ENCODE measurements at regions not wholly inside any gene's neighbourhood (a gene's known extent, or its start where the extent isn't known, plus 50 kb on each side); places are given as distances from the start of the nearest gene placed in this dataset.

DNA sequence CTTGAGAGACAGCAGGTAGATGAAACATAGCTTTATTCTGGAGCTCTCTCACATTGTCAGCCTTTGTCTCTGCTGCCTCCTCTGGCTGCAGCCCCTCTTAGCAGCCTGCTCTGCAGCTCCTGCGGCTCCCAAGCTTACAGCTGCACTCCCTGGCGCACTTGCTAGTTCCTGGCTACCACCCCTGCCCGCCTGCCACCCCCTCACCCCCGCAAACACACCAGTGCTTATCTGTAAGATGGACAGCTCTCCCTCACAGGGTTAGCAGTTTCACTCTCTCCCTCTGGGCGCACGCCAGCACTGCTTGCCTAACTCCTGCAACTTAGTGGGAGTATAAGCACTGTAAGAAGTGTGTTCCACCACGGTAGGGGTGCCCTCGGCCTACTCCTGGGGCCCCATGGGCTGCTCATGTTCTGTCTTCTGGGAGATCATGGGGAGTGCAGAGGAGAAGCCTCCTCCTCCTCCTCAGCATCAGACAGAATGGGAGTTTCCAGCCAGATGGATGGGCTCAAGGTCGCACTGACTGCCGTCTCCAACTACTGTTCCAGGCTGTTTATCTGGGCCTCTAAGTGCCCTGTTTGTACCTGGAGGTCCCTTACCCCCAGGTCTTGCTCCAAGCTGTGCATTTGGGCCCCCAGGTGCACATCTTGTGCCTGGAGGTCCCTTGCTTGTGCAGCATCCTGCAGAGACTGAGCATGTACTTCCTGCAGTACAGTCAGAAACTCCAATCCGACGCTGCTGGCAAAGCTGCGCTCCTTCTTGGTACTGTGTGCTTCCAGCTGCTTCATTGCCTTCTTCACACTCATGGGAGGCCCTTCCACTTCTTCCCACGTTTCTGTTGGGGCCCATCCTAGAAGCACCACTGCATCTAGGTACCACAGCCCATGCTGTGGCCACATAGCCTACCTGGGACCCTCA lies 1388.1 kb downstream of the AMY1C start:
- peak in 1 of 3 donors; percentile 8 for DNase-seq
- POLR2A ChIA-PET: no interaction called here

DNA sequence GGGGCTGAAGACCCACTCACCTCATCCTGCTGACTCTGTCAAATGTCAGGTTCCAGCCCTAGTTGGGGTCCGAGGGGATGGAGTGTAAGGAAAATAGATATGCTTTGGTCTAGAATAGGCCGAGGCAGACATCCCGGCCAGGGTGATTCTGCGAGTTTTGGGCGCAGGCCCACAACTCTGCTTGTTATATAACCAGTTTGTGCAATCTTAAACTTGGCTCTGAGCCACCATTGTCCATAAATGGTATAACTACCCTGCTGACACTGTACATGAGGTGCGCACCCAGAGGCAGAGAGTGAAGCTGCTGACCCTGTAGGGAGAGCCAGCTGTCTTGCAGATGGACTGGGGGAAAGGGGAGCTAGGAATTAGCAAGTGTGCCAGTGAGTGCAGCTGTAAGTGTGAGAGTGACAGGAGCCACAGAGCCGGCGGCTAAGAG lies 1388.8 kb downstream of the AMY1C start:
- Histone ChIP-seq H3K27me3 (replicated peaks in 2 of 5; ENCODE audit: control insufficient read depth in 4 of 5, insufficient read depth in 5 of 5, low read length in 4 of 5) (no peaks in the 10 kb centered on the region), H3K36me3 (ENCODE audit: control insufficient read depth in 4 of 4, insufficient read depth in 4 of 4, low read length in 3 of 4) (no peaks in the 10 kb centered on the region), H3K4me3 (ENCODE audit: control insufficient read depth in 1 of 7, extremely low read depth in 1 of 7, insufficient read depth in 4 of 7, low read depth in 2 of 7, low read length in 6 of 7) (no peak overlapping the region), H3K4me1 (ENCODE audit: control extremely low read depth in 1 of 4, control insufficient read depth in 4 of 4, insufficient read depth in 4 of 4, low read length in 3 of 4) (no peaks in the 10 kb centered on the region), H3K9me3 (ENCODE audit: control extremely low read depth in 1 of 5, control insufficient read depth in 4 of 5, insufficient read depth in 2 of 5, low read depth in 1 of 5, low read length in 4 of 5) (no peaks in the 10 kb centered on the region), H3K27ac (ENCODE audit: insufficient read depth in 1 of 2, low read depth in 1 of 2, low read length in 2 of 2, poor library complexity in 1 of 2, severe bottlenecking in 2 of 2) (no peak overlapping the region)
- POLR2A ChIA-PET: no interaction called here
- WGBS (ENCODE audit: insufficient coverage): 95% methylated on average over 8 of the region's 8 CpGs
- no peak for DNase-seq
- CTCF ChIA-PET: no interaction called here

More for the DNA sequence above, 1388.1 kb downstream of the AMY1C start:
- no peaks in the 10 kb centered on the region for H3K36me3 ChIP-seq (ENCODE audit: control insufficient read depth in 4 of 4, insufficient read depth in 4 of 4, low read length in 3 of 4)
- no peaks in the 10 kb centered on the region for H3K9me3 ChIP-seq (ENCODE audit: control extremely low read depth in 1 of 5, control insufficient read depth in 4 of 5, insufficient read depth in 2 of 5, low read depth in 1 of 5, low read length in 4 of 5)
- 89% methylated on average over 13 of the region's 14 CpGs for WGBS (ENCODE audit: insufficient coverage)
- CTCF ChIA-PET: no interaction called here
- no peaks in the 10 kb centered on the region for H3K4me1 ChIP-seq (ENCODE audit: control extremely low read depth in 1 of 4, control insufficient read depth in 4 of 4, insufficient read depth in 4 of 4, low read length in 3 of 4)
- no peak overlapping the region for H3K4me3 ChIP-seq (ENCODE audit: control insufficient read depth in 1 of 7, extremely low read depth in 1 of 7, insufficient read depth in 4 of 7, low read depth in 2 of 7, low read length in 6 of 7)
- no peaks in the 10 kb centered on the region for H3K27me3 ChIP-seq (replicated peaks in 2 of 5; ENCODE audit: control insufficient read depth in 4 of 5, insufficient read depth in 5 of 5, low read length in 4 of 5)
- H3K27ac ChIP-seq (ENCODE audit: insufficient read depth in 1 of 2, low read depth in 1 of 2, low read length in 2 of 2, poor library complexity in 1 of 2, severe bottlenecking in 2 of 2): no peak overlapping the region

DNA sequence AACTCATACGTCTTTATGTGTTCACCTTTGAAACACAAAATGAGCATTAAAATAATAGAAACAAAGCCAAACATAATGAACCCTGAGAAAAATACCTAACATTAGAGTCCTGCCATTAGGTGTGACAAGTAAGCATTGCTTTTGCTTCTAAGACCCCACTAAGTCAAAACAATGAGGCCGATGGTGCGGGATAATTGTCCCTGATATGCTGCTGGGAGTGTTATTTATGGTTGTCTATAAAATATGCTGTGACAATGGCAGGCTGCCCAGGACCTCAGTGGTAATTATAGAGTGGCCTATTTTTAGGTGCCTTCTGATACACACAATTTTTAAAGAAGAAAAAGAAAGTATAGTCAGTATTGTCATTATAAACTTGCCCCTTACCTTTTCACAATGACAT lies 1423.1 kb downstream of the AMY1C start:
- Histone ChIP-seq H3K4me3 (ENCODE audit: control insufficient read depth in 1 of 7, extremely low read depth in 1 of 7, insufficient read depth in 4 of 7, low read depth in 2 of 7, low read length in 6 of 7) (no peak overlapping the region), H3K36me3 (ENCODE audit: control insufficient read depth in 4 of 4, insufficient read depth in 4 of 4, low read length in 3 of 4) (no peaks in the 10 kb centered on the region), H3K27ac (ENCODE audit: insufficient read depth in 1 of 2, low read depth in 1 of 2, low read length in 2 of 2, poor library complexity in 1 of 2, severe bottlenecking in 2 of 2) (no peak overlapping the region), H3K9me3 (ENCODE audit: control extremely low read depth in 1 of 5, control insufficient read depth in 4 of 5, insufficient read depth in 2 of 5, low read depth in 1 of 5, low read length in 4 of 5) (no peaks in the 10 kb centered on the region), H3K4me1 (ENCODE audit: control extremely low read depth in 1 of 4, control insufficient read depth in 4 of 4, insufficient read depth in 4 of 4, low read length in 3 of 4) (no peaks in the 10 kb centered on the region), H3K27me3 (replicated peaks in 2 of 5; ENCODE audit: control insufficient read depth in 4 of 5, insufficient read depth in 5 of 5, low read length in 4 of 5) (no peaks in the 10 kb centered on the region)
- CTCF ChIA-PET: no interaction called here
- 20% methylated on average over 1 of the region's 3 CpGs for whole genome bisulfite sequencing (ENCODE audit: insufficient coverage)
- POLR2A ChIA-PET: no interaction called here
- DNase-seq: no peak

DNA sequence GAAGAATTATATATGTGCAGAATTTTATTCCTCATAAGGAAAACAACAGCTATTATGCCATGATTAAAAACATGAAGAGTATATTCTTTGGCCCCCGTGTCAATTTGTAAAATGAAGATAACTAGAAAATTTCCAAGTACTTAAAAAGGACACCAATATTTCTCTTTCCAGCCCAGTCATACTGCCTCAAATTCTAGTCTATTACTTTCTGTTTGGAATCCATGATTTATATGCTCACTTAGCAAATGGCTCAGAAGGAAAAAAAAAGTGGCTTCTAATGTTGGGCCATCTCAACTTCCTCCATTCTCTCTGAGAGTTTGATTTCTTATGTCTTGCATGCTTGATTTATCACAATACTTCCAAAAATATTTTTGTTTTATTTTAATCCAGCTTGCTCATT lies 1431.1 kb downstream of the AMY1C start:
- WGBS (ENCODE audit: insufficient coverage): no CpG with 5 or more reads among the region's 1 CpG
- ChIA-PET POLR2A (no interaction called here), CTCF (no interaction called here)
- no peaks in the 10 kb centered on the region for H3K27me3 ChIP-seq (replicated peaks in 2 of 5; ENCODE audit: control insufficient read depth in 4 of 5, insufficient read depth in 5 of 5, low read length in 4 of 5)
- H3K36me3 ChIP-seq (ENCODE audit: control insufficient read depth in 4 of 4, insufficient read depth in 4 of 4, low read length in 3 of 4): no peaks in the 10 kb centered on the region
- no peak overlapping the region for H3K4me3 ChIP-seq (ENCODE audit: control insufficient read depth in 1 of 7, extremely low read depth in 1 of 7, insufficient read depth in 4 of 7, low read depth in 2 of 7, low read length in 6 of 7)
- no peak overlapping the region for H3K27ac ChIP-seq (ENCODE audit: insufficient read depth in 1 of 2, low read depth in 1 of 2, low read length in 2 of 2, poor library complexity in 1 of 2, severe bottlenecking in 2 of 2)
- DNase-seq: no peak
- no peaks in the 10 kb centered on the region for H3K9me3 ChIP-seq (ENCODE audit: control extremely low read depth in 1 of 5, control insufficient read depth in 4 of 5, insufficient read depth in 2 of 5, low read depth in 1 of 5, low read length in 4 of 5)
- no peaks in the 10 kb centered on the region for H3K4me1 ChIP-seq (ENCODE audit: control extremely low read depth in 1 of 4, control insufficient read depth in 4 of 4, insufficient read depth in 4 of 4, low read length in 3 of 4)

DNA sequence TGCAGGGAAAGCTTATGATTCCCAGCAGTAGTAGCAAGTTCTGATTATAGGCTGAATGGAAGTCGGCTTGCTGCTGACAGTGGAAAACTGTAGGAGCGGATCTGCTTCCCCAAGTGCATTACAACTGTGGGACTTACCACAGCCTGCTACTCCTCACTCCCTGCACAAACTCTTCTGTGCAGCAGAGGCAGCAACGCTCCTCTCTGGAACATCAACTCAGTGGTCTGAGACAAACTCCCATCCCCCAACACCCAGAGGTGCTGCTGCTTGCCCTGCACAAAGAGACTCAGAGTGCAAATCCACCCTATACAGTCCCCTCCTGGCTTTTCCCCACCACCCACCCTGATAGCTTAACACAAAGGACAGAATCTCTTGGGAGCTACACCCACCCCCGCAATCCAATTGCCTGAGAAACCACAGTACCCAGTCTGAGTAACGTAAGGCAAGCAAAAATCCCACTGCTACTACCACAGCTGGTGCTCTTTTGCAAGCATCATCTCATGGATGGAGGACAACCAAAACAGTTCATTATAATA lies 1455.2 kb downstream of the AMY1C start:
- Histone ChIP-seq H3K36me3 (ENCODE audit: control insufficient read depth in 4 of 4, insufficient read depth in 4 of 4, low read length in 3 of 4) (no peaks in the 10 kb centered on the region), H3K27ac (ENCODE audit: insufficient read depth in 1 of 2, low read depth in 1 of 2, low read length in 2 of 2, poor library complexity in 1 of 2, severe bottlenecking in 2 of 2) (no peak overlapping the region), H3K4me3 (ENCODE audit: control insufficient read depth in 1 of 7, extremely low read depth in 1 of 7, insufficient read depth in 4 of 7, low read depth in 2 of 7, low read length in 6 of 7) (no peak overlapping the region), H3K9me3 (ENCODE audit: control extremely low read depth in 1 of 5, control insufficient read depth in 4 of 5, insufficient read depth in 2 of 5, low read depth in 1 of 5, low read length in 4 of 5) (peaks cover 0 to 1% (median 0%) of the 10 kb centered on the region in 5 experiments), H3K4me1 (ENCODE audit: control extremely low read depth in 1 of 4, control insufficient read depth in 4 of 4, insufficient read depth in 4 of 4, low read length in 3 of 4) (no peaks in the 10 kb centered on the region), H3K27me3 (replicated peaks in 2 of 5; ENCODE audit: control insufficient read depth in 4 of 5, insufficient read depth in 5 of 5, low read length in 4 of 5) (no peaks in the 10 kb centered on the region)
- POLR2A ChIA-PET: no interaction called here
- CTCF ChIA-PET: no interaction called here
- no peak for DNase-seq
- 91% methylated on average over 4 of the region's 5 CpGs for WGBS (ENCODE audit: insufficient coverage)

DNA sequence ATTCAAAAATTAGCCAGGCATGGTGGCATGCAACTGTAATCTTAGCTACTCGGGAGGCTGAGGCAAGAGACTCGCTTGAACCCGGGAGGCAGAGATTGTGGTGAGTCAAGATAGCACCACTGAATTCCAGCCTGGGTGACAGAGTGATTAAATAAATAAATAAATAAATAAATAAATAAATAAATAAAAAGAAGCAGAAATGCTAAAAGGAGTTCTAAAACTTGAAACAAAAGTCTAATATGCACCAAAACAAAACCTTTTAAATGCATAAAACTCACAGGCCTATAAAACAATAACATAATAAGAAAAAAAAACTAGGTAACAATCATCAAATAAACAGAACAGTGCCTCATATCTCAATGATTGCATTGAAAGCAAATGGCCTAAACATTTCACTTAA lies 1458.9 kb downstream of the AMY1C start:
- Histone ChIP-seq H3K36me3 (ENCODE audit: control insufficient read depth in 4 of 4, insufficient read depth in 4 of 4, low read length in 3 of 4) (no peaks in the 10 kb centered on the region), H3K27ac (ENCODE audit: insufficient read depth in 1 of 2, low read depth in 1 of 2, low read length in 2 of 2, poor library complexity in 1 of 2, severe bottlenecking in 2 of 2) (no peak overlapping the region), H3K27me3 (replicated peaks in 2 of 5; ENCODE audit: control insufficient read depth in 4 of 5, insufficient read depth in 5 of 5, low read length in 4 of 5) (no peaks in the 10 kb centered on the region), H3K4me3 (ENCODE audit: control insufficient read depth in 1 of 7, extremely low read depth in 1 of 7, insufficient read depth in 4 of 7, low read depth in 2 of 7, low read length in 6 of 7) (no peak overlapping the region), H3K4me1 (ENCODE audit: control extremely low read depth in 1 of 4, control insufficient read depth in 4 of 4, insufficient read depth in 4 of 4, low read length in 3 of 4) (no peaks in the 10 kb centered on the region), H3K9me3 (ENCODE audit: control extremely low read depth in 1 of 5, control insufficient read depth in 4 of 5, insufficient read depth in 2 of 5, low read depth in 1 of 5, low read length in 4 of 5) (peaks cover 0 to 1% (median 0%) of the 10 kb centered on the region in 5 experiments)
- WGBS (ENCODE audit: insufficient coverage): no CpG with 5 or more reads among the region's 3 CpGs
- ChIA-PET CTCF (no interaction called here), POLR2A (no interaction called here)
- no peak for DNase-seq

DNA sequence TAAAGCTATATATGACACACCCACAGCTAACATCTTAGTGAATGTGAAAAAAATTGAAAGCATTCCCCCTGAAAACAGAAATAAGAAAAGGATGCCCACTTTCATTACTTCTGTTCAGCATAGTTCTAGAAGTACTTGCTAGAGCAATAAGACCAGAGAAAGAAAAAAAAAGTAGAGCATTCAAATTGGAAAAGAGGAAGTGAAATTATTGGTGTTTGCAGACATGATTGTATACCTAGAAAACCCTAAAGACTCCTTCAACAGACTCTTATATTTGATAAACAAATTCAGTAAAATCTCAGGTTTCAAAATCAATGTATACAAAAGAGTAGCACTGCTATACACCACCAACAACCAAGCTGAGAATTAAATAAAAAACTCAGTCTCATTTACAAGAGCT lies 1461.0 kb downstream of the AMY1C start:
- CTCF ChIA-PET: no interaction called here
- no peaks in the 10 kb centered on the region for H3K36me3 ChIP-seq (ENCODE audit: control insufficient read depth in 4 of 4, insufficient read depth in 4 of 4, low read length in 3 of 4)
- POLR2A ChIA-PET: no interaction called here

More for the DNA sequence above, 1461.0 kb downstream of the AMY1C start:
- DNase-seq: no peak
- Histone ChIP-seq H3K27ac (ENCODE audit: insufficient read depth in 1 of 2, low read depth in 1 of 2, low read length in 2 of 2, poor library complexity in 1 of 2, severe bottlenecking in 2 of 2) (no peak overlapping the region), H3K4me1 (ENCODE audit: control extremely low read depth in 1 of 4, control insufficient read depth in 4 of 4, insufficient read depth in 4 of 4, low read length in 3 of 4) (no peaks in the 10 kb centered on the region), H3K27me3 (replicated peaks in 2 of 5; ENCODE audit: control insufficient read depth in 4 of 5, insufficient read depth in 5 of 5, low read length in 4 of 5) (no peaks in the 10 kb centered on the region), H3K4me3 (ENCODE audit: control insufficient read depth in 1 of 7, extremely low read depth in 1 of 7, insufficient read depth in 4 of 7, low read depth in 2 of 7, low read length in 6 of 7) (no peak overlapping the region), H3K9me3 (ENCODE audit: control extremely low read depth in 1 of 5, control insufficient read depth in 4 of 5, insufficient read depth in 2 of 5, low read depth in 1 of 5, low read length in 4 of 5) (peaks cover 0 to 1% (median 0%) of the 10 kb centered on the region in 5 experiments)
